Fibroblast of mammary gland (primary cell): ENCODE measurements at regions not wholly inside any gene's neighbourhood (a gene's known extent, or its start where the extent isn't known, plus 50 kb on each side); places are given as distances from the start of the nearest gene placed in this dataset.

Experiments used
- DNase-seq: peaks from one replicate; pipeline ENCODE4 v3.0.0-alpha.2; 2010; ENCODE audit warnings: low read depth
- H3K4me3 ChIP-seq: 2 replicates; pipeline ENCODE4 v1.5.1; 2011; ENCODE audit warnings: low read depth, mild to moderate bottlenecking, low read length, moderate library complexity; ENCODE audit not compliant: control insufficient read depth
- TF ChIP-seq, protein P1 (sequence below): conservative IDR thresholded peaks from 2 replicates; pipeline ENCODE4 v1.5.1; 2011; ENCODE audit warnings: low read depth, low read length, inconsistent platforms; ENCODE audit not compliant: control insufficient read depth, insufficient read depth

DNA sequence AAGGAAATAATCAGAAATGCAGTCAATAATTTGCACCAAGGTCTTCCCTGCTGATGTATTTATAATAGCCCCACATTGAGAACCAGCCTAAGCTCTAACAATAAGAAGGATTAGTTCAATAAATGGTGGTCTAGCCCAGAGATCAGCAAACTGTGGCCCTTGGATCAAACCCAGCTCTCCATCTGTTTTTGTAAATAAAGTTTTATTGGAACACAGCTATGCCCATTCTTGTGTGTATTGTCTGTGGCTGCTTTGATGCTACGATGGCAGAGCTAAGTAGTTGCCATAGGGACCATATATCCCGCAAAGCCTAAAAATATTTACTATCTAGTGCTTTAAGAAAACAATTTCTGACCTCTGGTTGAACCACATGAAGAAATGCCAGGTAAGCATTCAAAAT is 154.9 kb downstream of the EMX2 start:
- H3K4me3 ChIP-seq: no peak overlapping the region
- DNase-seq: no peak
- TF ChIP-seq, protein P1, sequence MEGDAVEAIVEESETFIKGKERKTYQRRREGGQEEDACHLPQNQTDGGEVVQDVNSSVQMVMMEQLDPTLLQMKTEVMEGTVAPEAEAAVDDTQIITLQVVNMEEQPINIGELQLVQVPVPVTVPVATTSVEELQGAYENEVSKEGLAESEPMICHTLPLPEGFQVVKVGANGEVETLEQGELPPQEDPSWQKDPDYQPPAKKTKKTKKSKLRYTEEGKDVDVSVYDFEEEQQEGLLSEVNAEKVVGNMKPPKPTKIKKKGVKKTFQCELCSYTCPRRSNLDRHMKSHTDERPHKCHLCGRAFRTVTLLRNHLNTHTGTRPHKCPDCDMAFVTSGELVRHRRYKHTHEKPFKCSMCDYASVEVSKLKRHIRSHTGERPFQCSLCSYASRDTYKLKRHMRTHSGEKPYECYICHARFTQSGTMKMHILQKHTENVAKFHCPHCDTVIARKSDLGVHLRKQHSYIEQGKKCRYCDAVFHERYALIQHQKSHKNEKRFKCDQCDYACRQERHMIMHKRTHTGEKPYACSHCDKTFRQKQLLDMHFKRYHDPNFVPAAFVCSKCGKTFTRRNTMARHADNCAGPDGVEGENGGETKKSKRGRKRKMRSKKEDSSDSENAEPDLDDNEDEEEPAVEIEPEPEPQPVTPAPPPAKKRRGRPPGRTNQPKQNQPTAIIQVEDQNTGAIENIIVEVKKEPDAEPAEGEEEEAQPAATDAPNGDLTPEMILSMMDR: no peak

DNA sequence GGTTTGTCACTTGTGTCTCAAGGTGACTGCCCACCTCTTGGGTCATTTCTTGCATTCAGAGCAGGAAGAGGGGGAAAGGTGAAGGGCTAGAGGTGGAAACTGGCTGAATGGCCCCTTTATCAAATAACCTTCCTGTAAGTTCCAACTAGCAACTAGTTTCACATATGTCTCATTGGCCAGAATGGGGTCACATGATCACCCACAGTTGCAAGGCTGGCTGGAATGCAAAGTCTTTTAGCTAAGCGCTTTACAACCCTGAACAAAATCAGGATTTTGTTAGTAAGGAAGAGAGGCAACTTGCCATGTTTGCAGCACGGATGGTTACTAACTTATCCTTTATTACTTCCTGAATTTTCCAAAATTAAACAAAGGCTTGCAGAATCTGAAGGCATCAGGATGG is 156.3 kb downstream of the EMX2 start:
- no peak for DNase-seq
- H3K4me3 ChIP-seq: no peak overlapping the region
- TF ChIP-seq, protein P1: no peak

DNA sequence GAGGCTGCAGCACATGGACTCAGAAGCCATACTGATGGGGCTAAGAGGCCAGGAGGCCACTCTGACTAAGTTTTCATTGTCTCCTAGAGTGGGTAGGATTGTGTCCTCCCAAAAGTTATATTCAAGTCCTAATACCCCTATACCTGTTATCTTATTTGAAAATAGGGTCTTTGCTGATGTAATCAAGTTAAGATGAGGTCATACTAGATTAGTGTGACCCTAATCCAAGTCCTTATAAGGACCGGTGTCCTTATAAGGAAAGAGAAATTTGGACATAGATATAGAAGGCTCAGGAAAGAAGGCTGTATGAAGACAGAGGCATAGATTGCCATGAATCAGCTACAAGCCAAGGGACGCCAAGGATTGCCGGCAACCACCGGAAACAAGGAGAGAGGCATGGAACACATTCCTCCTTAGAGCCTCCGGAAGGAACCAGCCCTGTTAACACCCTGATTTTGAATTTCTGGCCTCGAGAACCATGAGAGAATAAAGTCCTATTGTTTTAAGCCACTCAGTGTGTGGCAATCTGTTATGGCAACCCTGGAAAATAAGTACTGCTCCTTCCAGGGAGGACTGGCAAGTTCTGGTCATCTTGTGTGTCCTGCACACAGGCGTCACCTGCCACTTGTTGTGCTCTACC is 157.0 kb downstream of the EMX2 start:
- DNase-seq: no peak
- no peak overlapping the region for H3K4me3 ChIP-seq
- TF ChIP-seq, protein P1: no peak

DNA sequence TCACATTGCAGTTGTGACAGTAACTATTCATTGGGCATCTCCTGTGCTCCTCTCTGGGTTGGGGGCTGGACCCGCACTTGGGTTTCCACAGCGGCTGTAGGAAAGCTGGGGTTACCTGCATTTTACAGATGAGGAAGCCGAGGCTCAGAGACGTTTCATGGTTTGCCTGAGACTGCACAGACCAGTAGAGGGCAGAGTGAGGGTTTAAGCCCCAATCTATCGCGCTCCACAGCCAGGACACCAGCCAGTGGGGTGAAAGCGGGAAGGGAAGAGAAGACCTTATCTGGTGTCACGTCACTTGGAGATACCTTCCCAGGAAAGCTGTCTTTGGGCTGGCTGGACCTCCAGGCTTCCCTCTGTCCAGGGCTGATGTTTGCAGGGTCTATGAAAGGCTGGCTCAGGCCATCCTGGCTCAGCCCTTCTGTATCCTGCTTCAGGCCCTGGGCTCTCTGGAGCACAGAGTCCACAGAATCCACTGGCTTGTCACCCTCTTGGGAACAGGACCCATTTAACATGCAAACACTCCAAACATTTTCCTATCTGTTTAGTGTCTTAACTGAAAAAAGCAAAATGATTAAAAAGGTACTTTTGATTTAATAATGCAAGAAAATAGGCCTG is 167.7 kb downstream of the EMX2 start:
- TF ChIP-seq, protein P1: peak; percentile 11
- no peak for DNase-seq
- no peak overlapping the region for H3K4me3 ChIP-seq

DNA sequence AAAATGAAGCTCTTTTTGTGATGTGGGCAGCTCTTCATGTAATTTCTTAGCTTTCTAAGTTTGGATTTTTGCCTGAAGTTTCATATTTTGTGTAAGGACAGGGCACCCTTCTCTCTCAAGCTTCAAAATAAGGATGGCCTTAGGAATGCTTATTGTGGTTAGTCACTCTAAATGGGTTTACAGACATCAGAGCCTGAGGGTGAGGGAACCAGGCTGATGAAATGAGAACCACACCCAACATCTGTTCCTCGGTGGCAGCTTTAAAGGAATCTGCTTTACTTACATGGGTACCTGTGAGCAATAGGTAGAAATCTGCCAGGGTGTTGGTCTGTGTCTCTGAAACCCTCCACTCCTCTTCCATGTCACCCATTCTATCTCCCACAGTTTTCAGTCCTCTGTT is 174.3 kb downstream of the EMX2 start:
- TF ChIP-seq, protein P1: no peak
- no peak for DNase-seq
- no peak overlapping the region for H3K4me3 ChIP-seq

DNA sequence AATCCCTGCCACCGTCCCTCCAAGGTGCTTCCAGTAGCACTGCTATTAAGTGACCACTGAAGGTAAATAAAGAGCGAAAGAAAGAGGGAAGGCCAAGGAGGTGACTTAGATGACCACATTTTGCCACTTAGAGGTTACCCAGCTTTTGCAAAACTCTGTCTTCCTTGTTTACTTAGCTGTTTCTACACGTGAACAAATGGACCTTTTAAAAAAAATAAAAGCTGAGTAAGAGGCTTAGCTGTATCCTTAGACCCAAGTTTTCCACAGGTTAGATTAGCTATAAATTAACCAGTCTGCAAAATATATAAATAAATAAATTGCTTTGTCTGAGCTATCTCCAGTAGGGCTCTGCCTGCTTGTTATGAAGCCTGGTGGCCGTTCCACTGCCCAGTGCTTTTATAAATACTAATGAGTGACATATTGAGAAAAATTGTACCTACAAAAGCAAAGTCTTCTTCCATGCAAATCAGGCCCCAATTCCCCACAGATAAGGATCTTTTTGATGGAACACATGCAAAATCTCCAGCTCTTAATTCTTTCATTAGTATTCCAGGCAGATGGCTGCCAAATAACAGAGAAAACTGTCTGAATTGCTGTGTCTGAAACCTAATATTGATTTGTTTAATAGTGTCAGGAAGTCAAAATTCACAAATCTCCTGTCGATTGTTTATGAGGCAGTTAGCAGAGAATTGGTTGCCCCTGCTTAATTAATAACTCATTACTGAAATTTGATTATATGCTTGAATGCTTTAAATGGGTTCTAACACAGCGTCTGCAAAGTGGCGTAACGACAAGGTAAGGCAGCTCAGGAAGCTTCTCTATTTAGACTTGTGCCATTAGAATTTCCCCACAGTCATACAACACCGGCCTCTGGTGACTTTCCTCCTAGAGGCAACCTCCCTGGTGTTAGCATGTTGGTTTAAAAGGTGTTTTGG is 176.7 kb downstream of the EMX2 start:
- TF ChIP-seq, protein P1: no peak
- no peak overlapping the region for H3K4me3 ChIP-seq
- no peak for DNase-seq
